Lung (tissue), 11 donors: ENCODE measurements at regions not wholly inside any gene's neighbourhood (a gene's known extent, or its start where the extent isn't known, plus 50 kb on each side); places are given as distances from the start of the nearest gene placed in this dataset.

Source experiments
- ATAC-seq: fragments of 200-7000 bp; cut with Tn5 transposase; one replicate; pipeline ENCODE4 v1.9.1; 2020; ENCODE audit warnings: moderate number of reproducible peaks; ENCODE audit not compliant: insufficient read depth, low FRiP score
- DNase-seq, 3 donors: peaks; one replicate each; pipeline ENCODE4 v3.0.0-alpha.2; 2013 to 2017
- H3K27ac ChIP-seq, 2 donors: one replicate each; pipeline ENCODE4 v1.5.1; 2013; ENCODE audit warnings: mild to moderate bottlenecking in 2 of 2, moderate library complexity in 2 of 2, control low read depth in 1 of 2, inconsistent platforms in 1 of 2, low read depth in 1 of 2, low read length in 1 of 2
- H3K27me3 ChIP-seq, 3 donors: one replicate each; pipeline ENCODE4 v1.5.1; 2013; ENCODE audit warnings: low read length in 2 of 3; ENCODE audit not compliant: control insufficient read depth in 3 of 3, insufficient read depth in 3 of 3
- H3K36me3 ChIP-seq, 4 donors: one replicate each; pipeline ENCODE4 v1.5.1; 2013; ENCODE audit warnings: low read length in 4 of 4, mild to moderate bottlenecking in 1 of 4, moderate library complexity in 1 of 4; ENCODE audit not compliant: control insufficient read depth in 4 of 4, insufficient read depth in 4 of 4
- H3K4me1 ChIP-seq, 5 donors: one replicate each; pipeline ENCODE4 v1.5.1; 2013; ENCODE audit warnings: low read length in 5 of 5, mild to moderate bottlenecking in 2 of 5, moderate library complexity in 1 of 5; ENCODE audit not compliant: control insufficient read depth in 5 of 5, insufficient read depth in 5 of 5
- H3K4me3 ChIP-seq: one replicate; pipeline ENCODE4 v1.5.1; 2013; ENCODE audit warnings: mild to moderate bottlenecking, control low read depth, moderate library complexity
- H3K9ac ChIP-seq, 2 donors: one replicate each; pipeline ENCODE4 v1.5.1; 2013; ENCODE audit warnings: low read length in 2 of 2, control low read depth in 1 of 2; ENCODE audit not compliant: insufficient read depth in 1 of 2
- H3K9me3 ChIP-seq, 4 donors: one replicate each; pipeline ENCODE4 v1.5.1; 2013; ENCODE audit warnings: low read length in 3 of 4, mild to moderate bottlenecking in 1 of 4, moderate library complexity in 1 of 4; ENCODE audit not compliant: control insufficient read depth in 4 of 4, insufficient read depth in 3 of 4
- WGBS, 2 donors: extraction: QIAGEN DNeasy Blood & Tissue Kit; methylation state at CpG; one replicate each; pipeline ENCODE4 v1.1.7; 2013; 5-methylcytosine and 5-hydroxymethylcytosine counted together
- TF ChIP-seq, protein P1 (sequence below): IDR thresholded peaks from 2 replicates; pipeline ENCODE4 v1.5.1; 2012; ENCODE audit warnings: mild to moderate bottlenecking; ENCODE audit errors: control extremely low read depth, extremely low read depth
- donor health status: control.
- donor health status: control.
- donor health status: Bipolar disorder and iron deficiency.
- donor health status: healthy.
- donor health status: DM: yes; HTN: yes; CAD: no.

DNA sequence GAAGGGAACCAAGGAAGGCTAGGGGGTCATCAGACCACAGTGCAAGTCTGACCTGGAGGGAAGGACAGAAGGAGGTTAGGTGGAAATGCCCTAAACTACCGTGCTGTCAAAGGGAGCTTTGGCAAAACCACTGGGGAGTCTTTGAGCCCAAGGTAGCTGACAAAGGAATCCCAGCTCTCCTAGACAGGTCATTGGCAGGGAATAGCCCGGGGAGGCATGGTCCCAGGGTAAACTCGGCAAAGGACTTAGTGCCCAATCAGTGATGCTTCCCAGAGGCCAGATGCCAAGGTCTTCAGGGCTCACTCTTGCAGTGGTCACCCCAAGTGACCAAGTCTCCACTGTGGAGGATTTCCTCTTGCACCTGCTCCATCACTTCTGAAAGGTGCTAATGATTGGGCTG is 102.3 kb upstream of the CDYL start:
- peaks cover 0 to 8% (median 0%) of the 10 kb centered on the region in 5 donors for H3K4me1 ChIP-seq
- no peak overlapping the region for H3K9ac ChIP-seq
- no peak overlapping the region for H3K27ac ChIP-seq
- H3K27me3 ChIP-seq, result no peaks in the 10 kb centered on the region
- ATAC-seq (no peak), DNase-seq (no peak)
- TF ChIP-seq, protein P1, sequence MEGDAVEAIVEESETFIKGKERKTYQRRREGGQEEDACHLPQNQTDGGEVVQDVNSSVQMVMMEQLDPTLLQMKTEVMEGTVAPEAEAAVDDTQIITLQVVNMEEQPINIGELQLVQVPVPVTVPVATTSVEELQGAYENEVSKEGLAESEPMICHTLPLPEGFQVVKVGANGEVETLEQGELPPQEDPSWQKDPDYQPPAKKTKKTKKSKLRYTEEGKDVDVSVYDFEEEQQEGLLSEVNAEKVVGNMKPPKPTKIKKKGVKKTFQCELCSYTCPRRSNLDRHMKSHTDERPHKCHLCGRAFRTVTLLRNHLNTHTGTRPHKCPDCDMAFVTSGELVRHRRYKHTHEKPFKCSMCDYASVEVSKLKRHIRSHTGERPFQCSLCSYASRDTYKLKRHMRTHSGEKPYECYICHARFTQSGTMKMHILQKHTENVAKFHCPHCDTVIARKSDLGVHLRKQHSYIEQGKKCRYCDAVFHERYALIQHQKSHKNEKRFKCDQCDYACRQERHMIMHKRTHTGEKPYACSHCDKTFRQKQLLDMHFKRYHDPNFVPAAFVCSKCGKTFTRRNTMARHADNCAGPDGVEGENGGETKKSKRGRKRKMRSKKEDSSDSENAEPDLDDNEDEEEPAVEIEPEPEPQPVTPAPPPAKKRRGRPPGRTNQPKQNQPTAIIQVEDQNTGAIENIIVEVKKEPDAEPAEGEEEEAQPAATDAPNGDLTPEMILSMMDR, result no peak
- H3K9me3 ChIP-seq, result peaks cover 0 to 2% (median 0%) of the 10 kb centered on the region in 4 donors
- 71 to 95% methylated on average over 3 of the region's 3 CpGs for WGBS, 2 donors
- H3K36me3 ChIP-seq, result no peaks in the 10 kb centered on the region
- no peak overlapping the region for H3K4me3 ChIP-seq

DNA sequence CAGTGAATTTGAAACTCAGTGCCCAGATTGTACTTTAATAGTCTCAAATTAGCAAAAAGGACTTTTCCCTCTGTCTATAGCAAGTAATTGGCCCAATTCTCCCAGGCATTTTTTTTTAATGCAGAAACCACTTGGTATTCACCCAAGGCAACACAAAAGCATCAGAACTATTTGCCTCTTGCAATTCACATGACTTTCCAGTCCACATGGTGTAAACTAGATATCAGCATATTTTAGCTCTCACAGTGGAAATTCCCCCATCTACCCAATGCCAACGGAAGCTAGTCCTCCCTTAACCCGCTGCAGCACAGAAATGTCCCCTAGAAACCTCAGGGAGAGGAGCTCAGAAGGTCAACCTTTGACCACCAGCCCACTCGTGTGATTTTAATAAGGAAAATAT is 103.4 kb upstream of the CDYL start:
- Histone ChIP-seq H3K4me1 (peaks cover 0 to 8% (median 0%) of the 10 kb centered on the region in 5 donors), H3K27me3 (no peaks in the 10 kb centered on the region), H3K9ac (no peak overlapping the region), H3K4me3 (no peak overlapping the region), H3K36me3 (no peaks in the 10 kb centered on the region), H3K9me3 (peaks cover 0 to 2% (median 0%) of the 10 kb centered on the region in 4 donors), H3K27ac (no peak overlapping the region)
- TF ChIP-seq, protein P1, result no peak
- peak in 2 of 3 donors; percentile 16 to 23 for DNase-seq
- WGBS, 2 donors, result 81 to 89% methylated on average over 3 of the region's 3 CpGs
- ATAC-seq, result no peak

DNA sequence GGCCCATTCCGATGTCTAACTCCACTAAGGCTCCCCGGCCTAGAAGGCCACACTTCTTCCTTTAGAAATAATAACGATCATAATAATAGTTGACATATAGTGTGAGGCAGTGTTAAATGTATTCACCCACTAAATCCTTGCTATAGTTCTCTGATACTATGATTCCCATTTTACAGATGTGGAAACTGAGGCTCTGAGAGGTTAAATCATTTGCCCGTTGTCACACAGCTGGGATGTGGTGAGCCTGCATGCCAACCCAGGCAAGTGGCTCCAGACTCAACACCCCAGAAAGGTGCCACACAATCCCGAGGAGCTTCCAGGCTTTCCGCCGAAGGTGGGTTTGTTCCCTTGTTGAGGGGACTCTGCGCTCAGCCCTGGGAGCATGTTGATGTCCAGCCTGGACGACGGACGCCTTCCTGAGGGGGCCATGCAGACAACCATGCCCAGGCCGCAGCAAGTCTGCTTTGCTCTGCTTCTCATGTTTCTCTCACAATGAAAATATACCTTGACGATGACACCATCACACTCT is 104.6 kb upstream of the CDYL start:
- ATAC-seq (no peak), DNase-seq (no peak)
- 91 to 92% methylated on average over 12 of the region's 13 CpGs for WGBS, 2 donors

More for the DNA sequence above, 104.6 kb upstream of the CDYL start:
- Histone ChIP-seq H3K9ac (no peak overlapping the region), H3K36me3 (no peaks in the 10 kb centered on the region), H3K9me3 (peaks cover 0 to 2% (median 0%) of the 10 kb centered on the region in 4 donors), H3K27ac (no peak overlapping the region), H3K4me3 (no peak overlapping the region), H3K27me3 (no peaks in the 10 kb centered on the region), H3K4me1 (peaks cover 0 to 8% (median 0%) of the 10 kb centered on the region in 5 donors)
- TF ChIP-seq, protein P1, result no peak
